Body of pancreas (tissue), 4 donors: ENCODE measurements at regions not wholly inside any gene's neighbourhood (a gene's known extent, or its start where the extent isn't known, plus 50 kb on each side); places are given as distances from the start of the nearest gene placed in this dataset.

Source experiments
- CTCF ChIP-seq, 7 experiments: fragments of 450-650 bp in 4 of 7; fragments of 200-600 bp in 3 of 7; sonication (generic) in 3 of 7; IDR thresholded peaks; one replicate each; pipeline ENCODE4 v1.5.1; 2016 to 2019; ENCODE audit warnings: antibody characterized with exemption in 7 of 7
- POLR2A ChIP-seq, 3 donors: fragments of 450-650 bp; IDR thresholded peaks; one replicate each; pipeline ENCODE4 v1.6.1; 2016; ENCODE audit warnings: antibody characterized with exemption in 3 of 3, mild to moderate bottlenecking in 2 of 3

- no peak for TF ChIP-seq CTCF (IDR thresholded peaks at IDR 0.05)
- no peak for TF ChIP-seq POLR2A (IDR thresholded peaks at IDR 0.05)
Observed at GRCh38 chr11:23391031-23391430, 530.8 kb upstream of the CCDC179 start.
